NOMO-1 treated with DMSO at 0.1 percent for 48 hours (cell line): ENCODE measurements at regions not wholly inside any gene's neighbourhood (a gene's known extent, or its start where the extent isn't known, plus 50 kb on each side); places are given as distances from the start of the nearest gene placed in this dataset.
A peak's percentile ranks its signal among the peaks of the same experiment; 100 is the strongest.
"Not testable (repeated sequence)": the region's sequence is repeated elsewhere in the genome, so short reads cannot be mapped to it uniquely, and the experiment has no call there.

Experiments
- DNase-seq: peaks from one replicate; lab custom pipeline; 2025; ENCODE audit not compliant: unreplicated experiment; lab: John Stamatoyannopoulos, UW

DNA sequence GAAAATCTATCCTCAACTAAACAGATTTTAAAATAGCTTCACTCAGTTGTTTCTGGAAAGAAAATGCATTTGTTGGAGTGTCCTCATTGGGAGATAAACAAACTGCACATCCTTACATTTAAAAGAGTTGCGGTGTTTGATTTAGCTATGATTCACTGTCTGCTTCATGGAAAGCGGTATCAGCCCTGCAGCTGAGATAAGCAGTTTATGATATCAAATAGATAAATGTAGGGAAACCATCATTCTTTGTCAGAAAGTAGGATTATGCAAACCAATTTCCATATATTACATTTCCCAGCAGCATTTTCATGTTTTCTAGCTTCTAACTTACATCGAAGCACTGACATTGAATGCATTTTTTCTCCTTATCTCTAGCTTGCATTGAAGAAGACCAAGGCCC lies 698.9 kb downstream of the DIPK2A start:
- no peak for DNase-seq

- no peak for DNase-seq
These were observed 705.5 kb downstream of the DIPK2A start for GRCh38 chr3:144677103-144677502.

DNA sequence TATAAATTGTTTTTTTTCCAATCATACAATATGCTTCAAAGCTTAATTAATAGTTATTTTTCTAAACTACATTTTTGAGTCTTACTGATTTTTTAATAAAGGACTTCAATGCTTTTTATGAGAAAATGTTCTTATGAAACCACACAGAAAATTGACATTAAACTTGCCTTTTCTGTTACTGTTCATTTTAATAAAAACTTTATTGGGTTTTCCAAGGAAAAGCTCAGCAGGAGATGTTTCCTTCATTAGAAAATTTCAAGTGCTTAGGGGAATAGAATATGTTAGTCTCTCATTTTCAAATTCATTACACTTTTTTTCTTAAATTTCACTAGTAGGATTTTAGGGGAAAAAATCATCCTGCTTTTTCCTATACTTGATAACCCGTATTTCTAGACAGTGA lies 711.4 kb downstream of the DIPK2A start:
- no peak for DNase-seq

DNA sequence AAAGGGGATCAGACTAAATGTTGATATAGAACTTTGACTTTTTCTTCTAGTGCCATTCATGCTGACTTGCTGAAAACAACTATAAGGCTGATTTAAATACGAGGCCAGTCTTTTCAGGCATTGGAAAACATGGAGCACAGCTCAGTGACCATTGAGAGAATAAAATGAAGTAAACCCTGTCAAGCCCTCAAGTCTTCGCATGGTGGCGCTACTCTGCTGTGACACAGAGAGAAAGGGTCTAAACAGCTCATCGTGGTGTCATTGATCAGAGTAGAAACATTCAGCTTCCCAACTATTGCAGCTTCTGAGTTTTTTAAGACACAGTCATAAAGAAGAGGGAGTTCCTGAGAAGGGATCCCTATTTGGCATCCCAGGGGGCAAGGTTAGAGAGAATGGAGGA lies 716.2 kb downstream of the DIPK2A start:
- DNase-seq = no peak

DNA sequence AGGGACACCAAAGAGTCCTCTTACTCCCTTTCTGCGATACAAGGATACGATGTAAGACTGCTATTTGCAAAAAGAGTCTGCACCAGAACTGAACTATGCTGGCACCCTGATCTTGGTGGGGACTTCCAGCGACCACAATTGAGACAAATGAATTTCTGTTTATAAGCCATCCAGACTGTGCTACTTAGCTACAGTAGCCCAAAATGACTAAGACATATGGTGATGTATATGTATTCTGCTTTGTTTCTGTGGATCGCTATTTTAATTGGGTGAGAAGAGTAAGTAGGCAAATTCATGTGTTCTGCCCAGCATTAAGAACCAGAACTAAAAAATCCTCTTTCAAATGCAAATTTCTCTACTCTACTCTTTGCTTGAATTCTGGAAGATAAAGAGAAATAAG lies 720.9 kb downstream of the DIPK2A start:
- no peak for DNase-seq

DNA sequence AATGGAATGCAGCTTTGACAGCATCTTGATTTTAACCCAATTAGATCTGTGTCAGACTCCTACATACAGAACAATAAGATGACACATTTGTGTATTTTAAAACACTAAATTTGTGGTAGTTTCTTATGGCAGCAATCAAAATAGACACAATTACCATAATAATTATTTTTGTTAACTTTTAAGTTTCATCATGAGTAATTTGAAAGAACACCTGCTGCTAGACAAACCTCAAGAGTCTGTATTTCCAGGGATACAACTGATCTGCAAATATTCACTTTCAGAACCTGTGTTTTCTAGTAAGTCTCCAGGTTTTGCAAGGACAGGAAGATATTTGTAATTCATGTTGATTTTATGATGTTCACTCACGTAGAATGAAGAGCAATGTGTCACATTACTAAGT lies 736.8 kb downstream of the DIPK2A start:
- no peak for DNase-seq

DNA sequence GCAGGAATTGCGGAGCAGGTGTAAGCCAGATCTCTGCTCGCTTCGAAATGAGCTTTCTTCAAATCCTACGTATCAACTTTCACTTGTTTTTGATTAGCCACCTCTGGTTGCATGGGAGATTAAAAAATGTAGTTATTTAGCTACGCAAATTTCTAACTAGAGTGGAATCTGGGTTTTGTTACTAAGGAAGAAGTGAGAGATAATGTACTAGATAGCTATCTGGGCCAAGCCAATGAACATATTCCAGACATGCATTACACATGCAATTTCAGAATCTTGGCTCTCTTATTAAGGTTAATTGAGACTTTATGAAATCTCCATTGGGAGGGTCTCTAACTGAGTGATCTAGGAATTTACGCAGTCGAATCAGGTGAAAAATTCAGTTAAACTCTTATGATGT lies 765.7 kb downstream of the DIPK2A start:
- DNase-seq = no peak

DNA sequence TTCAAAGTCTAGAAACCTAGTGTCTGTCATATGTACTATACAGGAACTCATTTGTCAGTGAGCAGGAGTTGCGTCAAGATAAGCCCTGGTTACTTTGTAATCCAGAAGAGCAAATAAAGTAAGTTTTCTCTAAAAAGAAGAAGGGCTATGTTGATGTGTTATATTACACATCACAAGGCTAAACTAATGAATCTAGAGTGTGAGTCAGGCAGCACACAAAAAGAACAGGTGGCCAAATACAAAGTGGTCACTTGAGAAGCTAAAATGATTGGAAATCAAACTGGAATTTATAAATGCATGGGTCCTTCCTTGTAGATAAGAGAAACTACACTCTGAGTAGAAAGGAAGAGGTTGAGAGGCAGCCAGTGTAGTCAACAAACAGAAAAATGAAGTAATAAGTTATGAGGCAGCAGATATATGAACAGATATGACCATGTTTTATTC lies 771.6 kb downstream of the DIPK2A start:
- no peak for DNase-seq

- peak; percentile 41 for DNase-seq
These were observed 772.9 kb downstream of the DIPK2A start for GRCh38 chr3:144744473-144744872.

GRCh38 chr3:144746631-144747030 lies 775.0 kb downstream of the DIPK2A start:
- no peak for DNase-seq

DNA sequence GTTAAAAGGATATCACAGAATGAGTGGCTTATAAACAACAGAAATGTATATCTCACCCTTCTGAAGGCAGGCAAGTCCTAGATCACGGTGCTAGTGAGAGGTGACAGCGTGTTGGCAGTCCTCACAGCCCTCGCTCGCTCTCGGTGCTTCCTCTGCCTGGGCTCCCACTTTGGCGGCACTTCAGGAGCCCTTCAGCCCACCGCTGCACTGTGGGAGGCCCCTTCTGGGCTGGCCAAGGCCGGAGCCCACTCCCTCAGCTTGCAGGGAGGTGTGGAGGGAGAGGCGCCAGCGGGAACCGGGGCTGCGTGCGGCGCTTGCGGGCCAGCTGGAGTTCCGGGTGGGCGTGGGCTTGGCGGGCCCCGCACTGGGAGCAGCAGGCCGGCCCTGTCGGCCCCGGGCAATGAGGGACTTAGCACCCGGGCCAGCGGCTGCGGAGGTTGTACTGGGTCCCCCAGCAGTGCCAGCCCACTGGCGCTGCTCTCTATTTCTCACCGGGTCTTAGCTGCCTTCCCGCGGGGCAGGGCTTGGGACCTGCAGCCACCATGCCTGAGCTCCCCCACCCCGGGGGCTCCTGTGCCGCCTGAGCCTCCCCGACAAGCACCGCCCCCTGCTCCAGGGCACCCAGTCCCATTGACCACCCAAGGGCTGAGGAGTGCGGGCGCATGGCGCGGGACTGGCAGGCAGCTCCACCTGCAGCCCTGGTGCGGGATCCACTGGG lies 778.1 kb downstream of the DIPK2A start:
- not testable (repeated sequence) for DNase-seq

GRCh38 chr3:144754076-144754783 lies 782.6 kb downstream of the DIPK2A start:
- DNase-seq = no peak

DNA sequence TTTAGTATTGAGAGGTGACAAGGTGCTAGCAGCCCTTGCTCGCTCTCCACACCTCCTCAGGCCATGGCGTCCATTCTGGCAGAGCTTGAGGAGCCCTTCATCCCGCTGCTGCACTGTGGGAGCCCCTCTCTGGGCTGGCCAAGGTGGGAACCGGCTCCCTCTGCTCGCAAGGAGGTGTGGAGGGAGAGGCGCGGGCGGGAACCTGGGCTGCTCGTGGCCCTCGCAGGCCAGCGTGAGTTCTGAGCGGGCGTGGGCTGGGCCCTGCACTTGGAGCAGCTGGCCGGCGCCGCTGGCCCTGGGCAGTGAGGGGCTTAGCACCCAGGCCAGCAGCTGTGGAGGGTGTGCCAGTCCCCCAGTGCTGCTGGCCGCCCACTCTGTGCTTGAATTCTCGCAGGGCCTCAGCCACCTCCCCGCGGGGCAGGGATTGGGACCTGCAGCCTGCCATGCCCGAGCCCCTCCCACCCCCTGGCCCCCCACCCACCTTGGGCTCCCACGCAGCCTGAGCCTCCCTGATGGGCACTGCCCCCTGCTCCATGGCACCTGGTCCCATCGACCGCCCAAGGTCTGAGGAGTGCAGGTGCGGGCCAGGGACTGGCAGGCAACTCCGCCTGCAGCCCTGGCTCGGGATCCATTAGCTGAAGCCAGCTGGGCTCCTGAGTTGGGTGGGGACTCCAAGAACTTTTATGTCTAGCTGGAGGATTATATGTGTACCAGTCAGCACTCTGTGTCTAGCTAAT lies 785.2 kb downstream of the DIPK2A start:
- no peak for DNase-seq

DNA sequence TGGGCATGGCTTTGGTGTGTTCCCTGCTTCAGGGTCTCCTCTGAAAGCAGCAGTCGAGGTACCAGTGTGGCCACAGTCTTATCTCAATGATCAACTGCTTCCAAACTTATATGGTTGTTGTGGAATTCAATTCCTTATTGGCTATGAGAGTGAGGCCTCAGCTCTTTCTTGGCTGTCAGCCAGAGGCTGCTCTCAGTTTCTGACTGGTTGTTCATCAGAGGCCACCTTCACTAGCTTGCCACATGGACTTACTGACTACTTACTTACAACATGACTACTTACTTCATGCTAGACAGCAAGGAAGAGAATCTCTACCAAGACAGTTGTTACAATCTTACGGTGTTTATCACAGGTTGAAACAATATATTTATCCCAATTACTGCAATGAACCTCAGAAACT lies 789.2 kb downstream of the DIPK2A start:
- DNase-seq = no peak

- DNase-seq = no peak
These were observed 790.5 kb downstream of the DIPK2A start for GRCh38 chr3:144762091-144762490.

- no peak for DNase-seq
These were observed 792.3 kb downstream of the DIPK2A start for GRCh38 chr3:144763878-144764454.

GRCh38 chr3:144770281-144770680 lies 798.7 kb downstream of the DIPK2A start:
- DNase-seq = no peak

- peak; percentile 47 for DNase-seq
These were observed 799.3 kb downstream of the DIPK2A start for GRCh38 chr3:144770915-144771351.

- DNase-seq = no peak
These were observed 799.8 kb downstream of the DIPK2A start for GRCh38 chr3:144771381-144771870.

- DNase-seq = no peak
These were observed 800.7 kb downstream of the DIPK2A start for GRCh38 chr3:144772372-144772771.

GRCh38 chr3:144773350-144773749 lies 801.7 kb downstream of the DIPK2A start:
- DNase-seq = no peak
